ENCODE measurements at regions not wholly inside any gene's neighbourhood (a gene's known extent, or its start where the extent isn't known, plus 50 kb on each side); places are given as distances from the start of the nearest gene placed in this dataset.

DNA sequence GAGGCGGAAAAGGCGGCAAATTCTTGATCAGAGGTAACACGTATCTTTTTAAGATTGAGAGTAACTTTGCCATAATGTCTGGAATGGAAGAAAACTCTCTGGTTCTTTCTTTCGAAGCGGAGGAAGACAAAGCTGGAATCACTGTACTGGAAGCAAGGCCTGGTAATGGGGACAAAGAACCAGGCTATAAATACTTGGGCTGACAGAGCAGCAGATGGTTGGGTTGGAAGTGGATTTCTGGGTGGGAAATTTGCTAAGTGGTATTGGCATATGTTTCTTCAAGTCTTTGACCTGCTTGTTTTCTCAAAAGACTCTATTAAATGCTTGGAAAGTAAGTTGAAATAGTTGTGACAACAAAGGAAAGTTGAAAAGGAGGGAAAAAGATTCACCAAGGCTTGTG is 87.3 kb upstream of the SFMBT2 start:
- no peak overlapping the region for H3K4me3 Mint-ChIP-seq
- H3K27ac Mint-ChIP-seq: no peak overlapping the region
- no peak for TF ChIP-seq CTCF (IDR thresholded peaks at IDR 0.05)
- no peak for DNase-seq
- H3K4me1 Mint-ChIP-seq (ENCODE audit: low read depth): no peaks in the 10 kb centered on the region
- no peaks in the 10 kb centered on the region for H3K27me3 Mint-ChIP-seq (ENCODE audit: insufficient read depth)
- H3K9me3 Mint-ChIP-seq: peaks cover 46% of the 10 kb centered on the region
- H3K36me3 Mint-ChIP-seq (ENCODE audit: low read depth): no peaks in the 10 kb centered on the region; the same call in 1 of the 2 replicates

DNA sequence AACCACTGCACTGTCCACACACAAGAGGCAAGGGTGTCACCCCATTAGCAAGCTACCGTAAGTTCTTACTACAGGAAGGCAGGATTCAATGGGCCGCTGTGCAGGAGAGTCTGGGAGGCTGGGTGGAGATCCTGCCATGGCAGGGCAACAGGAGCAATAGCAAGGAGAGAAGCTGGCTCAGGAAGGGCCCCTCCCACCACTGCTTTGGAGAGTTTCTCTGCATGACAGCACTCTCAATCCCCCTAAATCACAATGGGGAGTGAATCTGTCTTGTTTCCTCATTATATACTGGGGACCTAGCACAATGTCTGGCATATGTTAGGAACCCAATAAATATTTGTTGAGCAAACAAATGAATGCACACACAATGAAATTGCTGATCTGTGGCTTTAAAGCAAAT is 83.2 kb upstream of the SFMBT2 start:
- H3K9me3 Mint-ChIP-seq: peaks cover 44% of the 10 kb centered on the region
- no peaks in the 10 kb centered on the region; the same call in 1 of the 2 replicates for H3K27me3 Mint-ChIP-seq (ENCODE audit: insufficient read depth)
- H3K27ac Mint-ChIP-seq: no peak overlapping the region
- no peak for DNase-seq
- TF ChIP-seq CTCF (IDR thresholded peaks at IDR 0.05): no peak
- H3K36me3 Mint-ChIP-seq (ENCODE audit: low read depth): no peaks in the 10 kb centered on the region; the same call in 1 of the 2 replicates
- H3K4me1 Mint-ChIP-seq (ENCODE audit: low read depth): no peaks in the 10 kb centered on the region
- no peak overlapping the region for H3K4me3 Mint-ChIP-seq

DNA sequence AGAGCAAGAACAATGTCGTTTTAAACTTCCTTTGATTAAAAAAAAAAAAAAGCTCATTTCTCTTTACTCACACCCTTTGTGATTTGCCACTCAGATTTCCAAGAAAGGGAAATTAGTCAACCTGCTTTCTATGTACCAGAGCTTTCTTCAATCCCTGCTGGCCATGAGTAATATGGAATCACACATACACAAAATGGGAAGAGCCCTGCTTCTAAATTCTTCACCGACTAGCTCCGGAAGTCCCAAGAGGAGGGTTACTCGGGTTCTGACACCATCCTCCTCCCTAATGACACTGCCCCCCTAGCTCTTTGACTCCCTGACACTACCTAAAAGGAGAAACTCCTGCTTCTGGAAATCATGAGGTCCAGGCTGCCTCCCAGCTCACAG is 81.8 kb upstream of the SFMBT2 start:
- Mint-ChIP-seq H3K27me3 (ENCODE audit: insufficient read depth) (no peaks in the 10 kb centered on the region; the same call in 1 of the 2 replicates), H3K4me3 (no peak overlapping the region), H3K9me3 (peaks cover 39% of the 10 kb centered on the region)

DNA sequence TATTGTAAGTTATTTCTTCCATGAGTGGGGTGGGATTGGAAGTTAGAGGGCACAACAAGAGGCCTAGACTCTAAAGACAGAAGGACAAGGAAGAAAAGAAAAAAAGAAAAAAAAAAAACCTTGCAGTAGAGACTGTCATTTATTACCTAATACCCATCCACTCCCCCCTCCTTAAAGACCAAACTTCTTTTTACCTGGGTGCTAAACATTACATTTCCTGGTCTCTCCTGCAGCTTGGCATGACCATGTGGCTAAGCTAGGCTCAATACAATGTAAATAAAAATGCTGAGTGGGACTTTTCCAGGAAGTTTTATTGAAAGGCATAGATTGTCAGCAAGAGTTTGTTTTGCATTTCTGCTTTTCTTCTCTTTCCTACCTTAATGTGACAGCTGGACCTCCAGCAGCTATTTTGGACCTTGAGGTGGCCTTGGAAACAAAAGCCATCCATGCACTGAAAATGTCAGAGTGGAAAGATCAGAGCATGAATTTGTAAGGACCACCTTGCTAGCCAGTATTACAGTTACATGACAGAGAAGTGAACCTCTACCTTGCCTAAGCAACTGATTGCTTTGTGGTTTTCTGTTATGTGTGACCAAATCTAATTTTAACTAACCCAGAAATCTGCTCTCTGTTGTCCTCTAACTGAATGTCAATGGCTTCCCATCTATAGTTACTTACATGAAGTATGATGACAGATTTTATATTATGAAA is 81.3 kb upstream of the SFMBT2 start:
- Mint-ChIP-seq H3K4me3 (no peak overlapping the region), H3K27me3 (ENCODE audit: insufficient read depth) (no peaks in the 10 kb centered on the region; the same call in 1 of the 2 replicates), H3K36me3 (ENCODE audit: low read depth) (no peaks in the 10 kb centered on the region; the same call in 1 of the 2 replicates), H3K27ac (no peak overlapping the region), H3K9me3 (peaks cover 39% of the 10 kb centered on the region), H3K4me1 (ENCODE audit: low read depth) (no peaks in the 10 kb centered on the region)
- no peak for DNase-seq
- TF ChIP-seq CTCF (IDR thresholded peaks at IDR 0.05): no peak

More for the DNA sequence above, 81.8 kb upstream of the SFMBT2 start:
- no peak overlapping the region for H3K27ac Mint-ChIP-seq
- TF ChIP-seq CTCF (IDR thresholded peaks at IDR 0.05): no peak
- H3K4me1 Mint-ChIP-seq (ENCODE audit: low read depth): no peaks in the 10 kb centered on the region
- H3K36me3 Mint-ChIP-seq (ENCODE audit: low read depth): no peaks in the 10 kb centered on the region; the same call in 1 of the 2 replicates
- no peak for DNase-seq

DNA sequence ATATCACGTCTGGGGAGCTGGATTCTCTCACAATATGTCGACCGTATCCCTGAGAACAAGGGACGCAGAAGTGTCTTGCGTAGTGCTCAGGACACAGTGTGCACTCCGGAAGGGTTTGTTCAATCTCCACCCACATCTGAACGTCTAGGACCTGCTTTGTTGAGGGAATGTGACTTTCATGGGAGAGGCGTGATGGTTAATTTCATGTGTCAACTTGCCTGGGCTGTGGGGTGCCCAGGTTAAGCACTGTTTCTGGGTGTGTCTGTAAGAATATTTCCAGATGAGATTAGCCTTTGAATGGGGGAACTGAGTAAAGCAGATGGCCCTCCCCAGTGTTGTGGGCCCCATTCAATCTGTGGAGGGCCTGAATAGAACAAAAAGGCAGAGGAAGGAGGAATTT is 80.4 kb upstream of the SFMBT2 start:
- TF ChIP-seq CTCF (IDR thresholded peaks at IDR 0.05): no peak
- no peaks in the 10 kb centered on the region; the same call in 1 of the 2 replicates for H3K27me3 Mint-ChIP-seq (ENCODE audit: insufficient read depth)
- H3K4me3 Mint-ChIP-seq: no peak overlapping the region
- H3K36me3 Mint-ChIP-seq (ENCODE audit: low read depth): no peaks in the 10 kb centered on the region; the same call in 1 of the 2 replicates
- DNase-seq: no peak
- H3K4me1 Mint-ChIP-seq (ENCODE audit: low read depth): no peaks in the 10 kb centered on the region
- peaks cover 39% of the 10 kb centered on the region for H3K9me3 Mint-ChIP-seq
- H3K27ac Mint-ChIP-seq: no peak overlapping the region

Measured in HFFc6 (cell line).